Transverse colon (tissue), 3 donors: ENCODE measurements at regions not wholly inside any gene's neighbourhood (a gene's known extent, or its start where the extent isn't known, plus 50 kb on each side); places are given as distances from the start of the nearest gene placed in this dataset.

Experiments used
- CTCF ChIP-seq, 5 experiments: fragments of 200-600 bp in 3 of 5; fragments of 450-650 bp in 2 of 5; sonication (generic) in 3 of 5; IDR thresholded peaks; 1 replicate in 2 of 5; 2 replicates in 3 of 5; pipeline ENCODE4 v1.5.1; 2016 to 2017; ENCODE audit warnings: antibody characterized with exemption in 5 of 5, inconsistent platforms in 3 of 5, mild to moderate bottlenecking in 2 of 5, moderate library complexity in 1 of 5
- EP300 ChIP-seq: sonication (generic); formaldehyde crosslinking; IDR thresholded peaks from one replicate; pipeline ENCODE4 v1.6.1; 2017; ENCODE audit warnings: antibody characterized with exemption, low read depth
- POLR2A ChIP-seq: fragments of 450-650 bp; IDR thresholded peaks from one replicate; pipeline ENCODE4 v1.6.1; 2016; ENCODE audit warnings: antibody characterized with exemption, mild to moderate bottlenecking, moderate library complexity

DNA sequence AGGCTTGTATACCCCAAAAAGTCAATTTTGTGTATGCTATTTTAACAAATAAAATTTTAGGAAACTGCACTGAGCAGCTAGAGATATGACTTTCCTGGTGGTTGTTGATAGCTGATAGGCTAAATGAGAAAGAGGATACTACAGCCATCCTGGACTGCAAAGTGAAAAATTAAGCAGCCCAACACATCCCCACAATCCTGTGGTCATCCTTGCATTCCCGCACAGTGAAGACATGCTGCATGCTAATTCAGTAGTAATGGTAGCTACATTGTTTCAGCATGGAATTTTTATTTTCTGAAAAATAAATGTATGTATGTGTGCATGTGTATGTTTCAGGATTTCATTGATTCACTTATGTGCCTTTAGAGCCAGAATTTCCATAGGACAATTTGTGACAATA, 124.2 kb upstream of the CCDC68 start:
- TF ChIP-seq CTCF (IDR thresholded peaks at IDR 0.05) (no peak), POLR2A (no peak), EP300 (no peak)
